ENCODE measurements at regions not wholly inside any gene's neighbourhood (a gene's known extent, or its start where the extent isn't known, plus 50 kb on each side); places are given as distances from the start of the nearest gene placed in this dataset.
A peak's percentile ranks its signal among the peaks of the same experiment; 100 is the strongest.

DNA sequence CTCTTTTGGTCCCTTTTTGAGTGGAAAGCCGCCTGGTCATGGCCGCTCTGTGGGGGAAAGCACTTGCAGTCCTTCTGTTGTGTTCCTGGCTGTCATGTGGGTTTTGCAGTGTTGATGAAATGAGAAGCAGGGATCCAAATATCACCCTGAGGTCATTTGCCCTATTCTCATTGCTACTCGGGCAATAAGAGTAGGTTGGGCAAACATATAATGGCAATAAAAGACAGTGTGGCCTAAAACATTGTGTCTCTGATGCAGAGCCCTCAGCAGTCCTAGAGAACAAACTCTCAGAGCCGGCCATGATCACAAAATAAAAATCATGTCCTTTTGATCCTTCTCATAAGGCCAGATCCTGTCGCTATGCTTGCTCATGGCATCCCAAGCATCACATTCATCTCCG, 361.1 kb upstream of the KLF4 start:
- BruUV-seq (replicated peaks), result no TSS peak
- POLR2A ChIA-PET (ENCODE audit: unreplicated experiment), result no interaction called here
- intact Hi-C loops (cut with micrococcal nuclease), result no loop called here

DNA sequence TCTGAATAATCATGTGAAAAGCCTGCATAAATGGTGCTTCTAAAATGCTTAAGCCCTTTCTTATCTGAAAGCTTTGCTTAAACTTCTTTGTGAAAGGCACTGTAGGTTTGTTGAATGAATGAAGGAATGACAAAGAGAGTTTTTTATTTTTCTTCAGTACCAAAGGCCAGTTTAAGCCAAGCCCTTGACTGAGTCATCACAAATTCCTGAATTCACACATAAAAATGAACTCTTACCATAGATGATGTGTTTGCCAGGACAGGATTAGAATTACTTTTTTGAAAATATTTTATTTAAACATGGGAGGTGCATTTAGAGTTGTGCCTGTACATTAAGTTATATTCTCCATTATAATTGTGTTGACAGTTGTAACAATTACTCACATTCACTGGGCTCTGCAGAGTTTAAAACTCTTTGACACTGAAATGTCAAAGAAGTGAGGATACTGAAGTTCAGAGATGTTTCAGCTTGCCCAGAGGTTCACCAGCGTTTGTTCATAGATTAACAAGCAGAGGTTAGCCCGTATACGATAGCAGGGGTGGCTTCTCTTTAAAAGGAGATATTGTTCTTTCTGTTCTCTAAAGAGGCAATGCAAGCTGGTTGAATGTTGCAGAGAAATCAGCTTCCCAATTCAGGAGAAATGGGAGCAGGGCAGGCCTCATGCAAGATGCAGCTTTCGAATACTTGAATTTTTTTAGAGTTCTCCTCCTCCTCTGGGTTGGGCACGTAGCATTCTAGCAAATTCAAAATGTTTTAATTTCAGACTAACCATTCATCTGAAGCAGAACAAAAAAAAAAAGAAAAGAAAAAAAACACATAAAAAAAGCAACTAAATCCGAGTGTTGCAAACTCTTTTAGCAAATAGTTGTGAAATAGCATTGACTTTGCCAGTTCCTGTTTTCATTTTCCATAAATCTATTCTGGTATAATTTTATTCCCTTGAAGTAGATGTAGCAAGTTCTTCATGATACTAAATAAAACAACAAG, 358.7 kb upstream of the KLF4 start:
- ATAC-seq, result peak; percentile 71
- no peaks in the 10 kb centered on the region for H3K79me2 ChIP-seq (ENCODE audit: low read length)

More for the DNA sequence above, 361.1 kb upstream of the KLF4 start:
- no peak for ATAC-seq
- Histone ChIP-seq H3F3A (ENCODE audit: low read length, unreplicated experiment) (no peaks in the 10 kb centered on the region), H3K27me3 (ENCODE audit: low read length) (no peaks in the 10 kb centered on the region), H3K4me2 (ENCODE audit: low read length) (no peak overlapping the region), H3K36me3 (ENCODE audit: low read depth, low read length) (no peaks in the 10 kb centered on the region), H3K4me1 (ENCODE audit: insufficient read depth, low read length) (peaks cover 12% of the 10 kb centered on the region), H2AFZ (ENCODE audit: low read length) (no peak overlapping the region), H3K4me3 (ENCODE audit: low read length) (no peak overlapping the region), H3K79me2 (ENCODE audit: low read length) (no peaks in the 10 kb centered on the region), H3K9me3 (ENCODE audit: low read length) (no peaks in the 10 kb centered on the region), H3K27ac (ENCODE audit: low read length) (no peak overlapping the region), H3K9ac (ENCODE audit: low read length) (no peak overlapping the region), H4K20me1 (ENCODE audit: low read length) (no peaks in the 10 kb centered on the region), H3K9me2 (replicated peaks; ENCODE audit: low read length) (no peaks in the 10 kb centered on the region)
- DNase-seq, result no peak
- TF ChIP-seq, protein P1, sequence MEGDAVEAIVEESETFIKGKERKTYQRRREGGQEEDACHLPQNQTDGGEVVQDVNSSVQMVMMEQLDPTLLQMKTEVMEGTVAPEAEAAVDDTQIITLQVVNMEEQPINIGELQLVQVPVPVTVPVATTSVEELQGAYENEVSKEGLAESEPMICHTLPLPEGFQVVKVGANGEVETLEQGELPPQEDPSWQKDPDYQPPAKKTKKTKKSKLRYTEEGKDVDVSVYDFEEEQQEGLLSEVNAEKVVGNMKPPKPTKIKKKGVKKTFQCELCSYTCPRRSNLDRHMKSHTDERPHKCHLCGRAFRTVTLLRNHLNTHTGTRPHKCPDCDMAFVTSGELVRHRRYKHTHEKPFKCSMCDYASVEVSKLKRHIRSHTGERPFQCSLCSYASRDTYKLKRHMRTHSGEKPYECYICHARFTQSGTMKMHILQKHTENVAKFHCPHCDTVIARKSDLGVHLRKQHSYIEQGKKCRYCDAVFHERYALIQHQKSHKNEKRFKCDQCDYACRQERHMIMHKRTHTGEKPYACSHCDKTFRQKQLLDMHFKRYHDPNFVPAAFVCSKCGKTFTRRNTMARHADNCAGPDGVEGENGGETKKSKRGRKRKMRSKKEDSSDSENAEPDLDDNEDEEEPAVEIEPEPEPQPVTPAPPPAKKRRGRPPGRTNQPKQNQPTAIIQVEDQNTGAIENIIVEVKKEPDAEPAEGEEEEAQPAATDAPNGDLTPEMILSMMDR (conservative IDR thresholded peaks at IDR 0.05; ENCODE audit: low read depth, low read length), result no peak
- no peak for TF ChIP-seq EZH2phosphoT487 (IDR thresholded peaks at IDR 0.05; ENCODE audit: borderline replicate concordance, low read length)
- TF ChIP-seq EZH2 (IDR thresholded peaks at IDR 0.05; ENCODE audit: low read length, unreplicated experiment), result no peak
- CTCF ChIA-PET, result no interaction called here

More for the DNA sequence above, 358.7 kb upstream of the KLF4 start:
- H3K27me3 ChIP-seq (ENCODE audit: low read length), result no peaks in the 10 kb centered on the region
- H4K20me1 ChIP-seq (ENCODE audit: low read length), result no peaks in the 10 kb centered on the region
- H3K4me1 ChIP-seq (ENCODE audit: insufficient read depth, low read length), result peaks cover 12% of the 10 kb centered on the region
- H3F3A ChIP-seq (ENCODE audit: low read length, unreplicated experiment), result no peaks in the 10 kb centered on the region
- no peaks in the 10 kb centered on the region for H3K36me3 ChIP-seq (ENCODE audit: low read depth, low read length)
- intact Hi-C loops (cut with micrococcal nuclease), result loop anchor here (1.0 to 10.0 kb wide), 2 partner anchors 363 to 424 kb away; partner anchors contain the start of gene KLF4
- POLR2A ChIA-PET (ENCODE audit: unreplicated experiment), result no interaction called here
- TF ChIP-seq EZH2 (IDR thresholded peaks at IDR 0.05; ENCODE audit: low read length, unreplicated experiment) (no peak), EZH2phosphoT487 (IDR thresholded peaks at IDR 0.05; ENCODE audit: borderline replicate concordance, low read length) (no peak)
- TF ChIP-seq, protein P1 (conservative IDR thresholded peaks at IDR 0.05; ENCODE audit: low read depth, low read length), result no peak
- DNase-seq, result peak; percentile 56
- BruUV-seq (replicated peaks), result no TSS peak
- H3K27ac ChIP-seq (ENCODE audit: low read length), result no peak overlapping the region
- H3K9me2 ChIP-seq (replicated peaks; ENCODE audit: low read length), result no peaks in the 10 kb centered on the region
- CTCF ChIA-PET, result no interaction called here
- 0 out of 2 replicates have a peak overlapping the region, but pooled peaks have one; percentile 15 for H3K4me2 ChIP-seq (ENCODE audit: low read length)
- no peak overlapping the region for H3K4me3 ChIP-seq (ENCODE audit: low read length)
- H3K9ac ChIP-seq (ENCODE audit: low read length), result no peak overlapping the region
- no peak overlapping the region for H2AFZ ChIP-seq (ENCODE audit: low read length)
- H3K9me3 ChIP-seq (ENCODE audit: low read length), result no peaks in the 10 kb centered on the region
